Panc1 (cell line): ENCODE measurements at regions not wholly inside any gene's neighbourhood (a gene's known extent, or its start where the extent isn't known, plus 50 kb on each side); places are given as distances from the start of the nearest gene placed in this dataset.

Source experiments
- ATAC-seq: fragments of 200-7000 bp; cut with Tn5 transposase; 2 replicates; pipeline ENCODE4 v1.9.1; 2020; ENCODE audit warnings: mild to moderate bottlenecking, moderate library complexity
- BruUV-seq: library from RNA; stranded (reverse); fragments of 400-500 nt; replicated peaks from 2 replicates; lab custom pipeline; 2021; lab: Mats Ljungman, UMichigan
- CTCF ChIA-PET: fragments of 300-600 bp; sonication (Branson Sonifier 250); formaldehyde crosslinking; loops from one replicate; lab custom pipeline; 2022; ENCODE audit warnings: antibody characterized with exemption; lab: Charles Lee
- POLR2A ChIA-PET: fragments of 300-600 bp; sonication (Branson Sonifier 250); formaldehyde crosslinking; loops from one replicate; lab custom pipeline; 2022; ENCODE audit warnings: antibody characterized with exemption; lab: Charles Lee
- DNase-seq: peaks from one replicate; pipeline ENCODE4 v3.0.0-alpha.2; 2010; ENCODE audit warnings: low read depth, low spot score
- H3K27ac ChIP-seq: 2 replicates; pipeline ENCODE4 v1.5.1; 2011; ENCODE audit warnings: mild to moderate bottlenecking, low read length, inconsistent platforms
- H3K27me3 ChIP-seq: fragments of 200-500 bp; sonication (Bioruptor generic); 2 replicates; pipeline ENCODE4 v1.6.0; 2014; ENCODE audit warnings: low read length, inconsistent platforms; ENCODE audit not compliant: control insufficient read depth, insufficient read depth
- H3K36me3 ChIP-seq: fragments of 200-500 bp; sonication (Bioruptor generic); 2 replicates; pipeline ENCODE4 v1.5.1; 2014; ENCODE audit warnings: inconsistent platforms, mild to moderate bottlenecking, low read length, moderate library complexity; ENCODE audit not compliant: control insufficient read depth, insufficient read depth
- H3K4me1 ChIP-seq: 2 replicates; pipeline ENCODE4 v1.5.1; 2011; ENCODE audit warnings: inconsistent platforms, mild to moderate bottlenecking, low read length, moderate library complexity; ENCODE audit not compliant: control insufficient read depth, insufficient read depth
- H3K4me3 ChIP-seq, 2 experiments: 2 replicates each; pipeline ENCODE4 v1.5.1; 2011 to 2012; ENCODE audit warnings: low read depth in 2 of 2, low read length in 2 of 2, mild to moderate bottlenecking in 2 of 2, inconsistent platforms in 1 of 2, moderate library complexity in 1 of 2
- H3K9me3 ChIP-seq: fragments of 200-500 bp; sonication (Bioruptor generic); 2 replicates; pipeline ENCODE4 v1.5.1; 2014; ENCODE audit warnings: low read depth, mild to moderate bottlenecking, inconsistent platforms, low read length, moderate library complexity; ENCODE audit not compliant: control insufficient read depth, insufficient read depth
- POLR2AphosphoS5 ChIP-seq: IDR thresholded peaks from 2 replicates; pipeline ENCODE4 v1.6.1; 2012; ENCODE audit warnings: mild to moderate bottlenecking, low read depth, low read length, moderate library complexity
- REST ChIP-seq, 2 experiments: IDR thresholded peaks; 2 replicates each; pipeline ENCODE4 v1.6.1; 2011 to 2012; ENCODE audit warnings: low read depth in 2 of 2, control low read depth in 1 of 2, low read length in 1 of 2, mild to moderate bottlenecking in 1 of 2, moderate library complexity in 1 of 2; ENCODE audit not compliant: insufficient read depth in 1 of 2
- SIN3A ChIP-seq: IDR thresholded peaks from 2 replicates; pipeline ENCODE4 v1.6.1; 2012; ENCODE audit warnings: low read depth, mild to moderate bottlenecking, low read length, moderate library complexity, borderline replicate concordance; ENCODE audit not compliant: insufficient read depth
- TCF7L2 ChIP-seq: IDR thresholded peaks from 2 replicates; pipeline ENCODE4 v1.6.1; 2011; ENCODE audit warnings: mild to moderate bottlenecking, low read depth, low read length, inconsistent platforms
- in situ Hi-C: cut with HindIII; loops from 2 replicates; pipeline ENCODE4 v1.10.0; 2016; ENCODE audit warnings: low sequenced_read_pairs, low pct_unique_long_range_greater_than_20kb
- intact Hi-C: fragments of 100-400 bp; cut with micrococcal nuclease; formaldehyde crosslinking; loops from one replicate; pipeline ENCODE4 v1.10.0; 2022; ENCODE audit not compliant: unreplicated experiment
- TF ChIP-seq, protein P1 (sequence below): fragments of 450-650 bp; IDR thresholded peaks from 2 replicates; pipeline ENCODE4 v1.5.1; 2017; ENCODE audit warnings: mild to moderate bottlenecking

- intact Hi-C loops (no loop called here), in situ Hi-C loops (no loop called here)
- TF ChIP-seq TCF7L2 (no peak), REST (IDR thresholded peaks at IDR 0.05; ENCODE audit: insufficient read depth in 1 of 2, low read depth in 2 of 2, low read length in 1 of 2) (no peak), SIN3A (no peak), POLR2AphosphoS5 (no peak)
- TF ChIP-seq, protein P1, sequence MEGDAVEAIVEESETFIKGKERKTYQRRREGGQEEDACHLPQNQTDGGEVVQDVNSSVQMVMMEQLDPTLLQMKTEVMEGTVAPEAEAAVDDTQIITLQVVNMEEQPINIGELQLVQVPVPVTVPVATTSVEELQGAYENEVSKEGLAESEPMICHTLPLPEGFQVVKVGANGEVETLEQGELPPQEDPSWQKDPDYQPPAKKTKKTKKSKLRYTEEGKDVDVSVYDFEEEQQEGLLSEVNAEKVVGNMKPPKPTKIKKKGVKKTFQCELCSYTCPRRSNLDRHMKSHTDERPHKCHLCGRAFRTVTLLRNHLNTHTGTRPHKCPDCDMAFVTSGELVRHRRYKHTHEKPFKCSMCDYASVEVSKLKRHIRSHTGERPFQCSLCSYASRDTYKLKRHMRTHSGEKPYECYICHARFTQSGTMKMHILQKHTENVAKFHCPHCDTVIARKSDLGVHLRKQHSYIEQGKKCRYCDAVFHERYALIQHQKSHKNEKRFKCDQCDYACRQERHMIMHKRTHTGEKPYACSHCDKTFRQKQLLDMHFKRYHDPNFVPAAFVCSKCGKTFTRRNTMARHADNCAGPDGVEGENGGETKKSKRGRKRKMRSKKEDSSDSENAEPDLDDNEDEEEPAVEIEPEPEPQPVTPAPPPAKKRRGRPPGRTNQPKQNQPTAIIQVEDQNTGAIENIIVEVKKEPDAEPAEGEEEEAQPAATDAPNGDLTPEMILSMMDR = no peak
- Histone ChIP-seq H3K4me1 (no peaks in the 10 kb centered on the region), H3K27ac (no peak overlapping the region), H3K4me3 (no peak overlapping the region), H3K9me3 (no peaks in the 10 kb centered on the region), H3K36me3 (no peaks in the 10 kb centered on the region), H3K27me3 (peaks cover 2% of the 10 kb centered on the region; the same call in 1 of the 2 replicates)
- ChIA-PET CTCF (no interaction called here), POLR2A (no interaction called here)
- ATAC-seq (no peak), DNase-seq (no peak)
- BruUV-seq = no TSS peak
Measured at GRCh38 chr5:42875211-42875610, 63.5 kb upstream of the SELENOP start.

DNA sequence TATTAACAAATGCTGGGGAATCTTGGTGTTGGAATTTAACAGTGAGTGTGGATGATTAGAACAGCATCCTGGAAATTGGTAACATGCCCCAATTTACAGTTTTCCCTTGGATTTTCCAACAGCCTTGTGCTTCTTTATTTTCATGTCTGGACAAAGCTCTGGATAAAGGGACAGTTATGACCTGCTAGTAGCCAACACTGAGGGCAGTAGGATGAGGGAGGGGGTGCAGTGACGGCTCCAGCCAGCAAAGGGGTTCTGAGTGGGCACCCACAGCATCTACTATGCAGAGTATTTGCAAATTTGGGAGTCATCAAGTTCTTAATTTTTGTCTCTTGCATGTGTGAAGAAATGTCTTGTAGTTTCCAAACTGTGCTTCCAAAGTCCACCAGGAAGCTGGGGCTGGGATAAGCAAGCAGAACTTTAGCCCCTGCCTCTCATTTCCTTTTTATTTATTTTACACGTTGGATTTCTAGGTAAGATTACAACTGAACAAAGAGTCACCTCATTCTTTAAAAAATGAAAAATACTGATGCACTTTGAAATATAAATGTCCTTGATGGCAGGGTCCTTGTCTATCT, 63.0 kb upstream of the SELENOP start:
- no peak for TF ChIP-seq REST (IDR thresholded peaks at IDR 0.05; ENCODE audit: insufficient read depth in 1 of 2, low read depth in 2 of 2, low read length in 1 of 2)
- no peak for TF ChIP-seq TCF7L2
- TF ChIP-seq, protein P1 = no peak
- TF ChIP-seq POLR2AphosphoS5 = no peak
- TF ChIP-seq SIN3A = no peak
- POLR2A ChIA-PET = no interaction called here
- in situ Hi-C loops = no loop called here
- H3K36me3 ChIP-seq = no peaks in the 10 kb centered on the region
- no peak for ATAC-seq
- peaks cover 2% of the 10 kb centered on the region; the same call in 1 of the 2 replicates for H3K27me3 ChIP-seq
- CTCF ChIA-PET = no interaction called here
- no peak for DNase-seq
- no peaks in the 10 kb centered on the region for H3K9me3 ChIP-seq
- no TSS peak for BruUV-seq
- intact Hi-C loops = no loop called here
- no peaks in the 10 kb centered on the region for H3K4me1 ChIP-seq
- H3K27ac ChIP-seq = no peak overlapping the region
- H3K4me3 ChIP-seq = no peak overlapping the region
